Colonic mucosa (tissue), 4 donors: ENCODE measurements at regions not wholly inside any gene's neighbourhood (a gene's known extent, or its start where the extent isn't known, plus 50 kb on each side); places are given as distances from the start of the nearest gene placed in this dataset.

Experiments
- DNase-seq: peaks from one replicate; pipeline ENCODE4 v3.0.0-alpha.2; 2020
- H3K27ac ChIP-seq: fragments of 200-600 bp; one replicate; pipeline ENCODE4 v1.8.0; 2021
- H3K27me3 ChIP-seq: fragments of 200-600 bp; one replicate; pipeline ENCODE4 v1.8.0; 2021
- H3K36me3 ChIP-seq: fragments of 200-600 bp; one replicate; pipeline ENCODE4 v1.8.0; 2021
- H3K4me1 ChIP-seq: fragments of 200-600 bp; one replicate; pipeline ENCODE4 v1.8.0; 2021; ENCODE audit warnings: mild to moderate bottlenecking
- H3K4me3 ChIP-seq: fragments of 200-600 bp; one replicate; pipeline ENCODE4 v1.8.0; 2021
- H3K9ac ChIP-seq, 2 donors: one replicate each; pipeline ENCODE4 v1.7.0; 2013; ENCODE audit warnings: control low read depth in 2 of 2, low read depth in 2 of 2, low read length in 2 of 2
- H3K9me3 ChIP-seq: fragments of 200-600 bp; one replicate; pipeline ENCODE4 v1.8.0; 2021
- intact Hi-C: fragments of 100-400 bp; cut with DNase I; formaldehyde crosslinking; loops from one replicate; pipeline ENCODE4 v1.14.1; 2022
- TF ChIP-seq, protein P1 (sequence below): fragments of 200-600 bp; IDR thresholded peaks from one replicate; pipeline ENCODE4 v1.8.0; 2022; ENCODE audit warnings: antibody characterized with exemption, mild to moderate bottlenecking
- donor health status: healthy.
- donor health status: DM: no; HTN: no; CAD: no.
- donor health status: DM: no; HTN: no; CAD: no.

DNA sequence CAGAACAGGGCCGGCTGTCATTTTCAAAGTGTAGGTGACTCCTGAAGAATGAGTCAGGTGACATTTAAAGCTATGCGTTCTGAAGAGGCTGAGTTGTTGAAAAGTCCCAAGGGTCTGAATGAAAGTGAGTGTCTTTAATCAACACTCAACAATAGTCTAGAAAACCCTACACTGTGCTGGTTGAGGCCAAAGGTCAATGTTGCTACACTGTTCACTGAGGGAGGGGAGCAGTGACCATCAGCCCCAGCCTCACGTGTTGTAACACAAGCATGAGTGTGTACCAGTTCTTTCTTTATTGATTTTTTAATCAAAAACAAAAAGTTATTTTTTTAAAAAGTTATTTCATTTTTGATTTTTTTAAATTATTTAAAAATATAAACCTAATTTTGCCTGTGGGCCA is 418.8 kb upstream of the LRFN5 start:
- H3K9ac ChIP-seq: no peak overlapping the region

DNA sequence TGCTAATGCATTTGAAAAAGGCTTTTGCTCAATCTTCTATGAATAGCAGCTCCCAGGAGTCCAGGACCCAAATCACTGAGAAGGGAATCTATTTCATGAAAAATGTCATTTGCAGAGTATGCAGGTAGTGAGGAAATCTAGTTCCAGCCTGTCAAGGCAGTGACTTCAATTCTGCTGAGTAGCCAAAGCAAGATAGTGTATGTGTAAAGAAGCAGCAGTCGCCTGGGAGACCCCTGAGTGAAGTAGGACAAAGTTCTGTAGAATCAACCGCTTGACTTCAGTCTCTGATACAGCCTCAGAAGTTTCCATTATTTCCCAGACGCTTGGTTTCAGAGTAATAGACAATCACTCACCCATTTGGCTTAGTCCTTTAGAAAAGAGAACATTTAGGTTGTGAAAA is 435.6 kb upstream of the LRFN5 start:
- Histone ChIP-seq H3K4me1 (no peaks in the 10 kb centered on the region), H3K27me3 (no peaks in the 10 kb centered on the region), H3K36me3 (no peaks in the 10 kb centered on the region), H3K9ac (no peak overlapping the region), H3K9me3 (no peaks in the 10 kb centered on the region), H3K27ac (no peak overlapping the region), H3K4me3 (no peak overlapping the region)
- no peak for DNase-seq
- intact Hi-C loops: no loop called here
- TF ChIP-seq, protein P1, sequence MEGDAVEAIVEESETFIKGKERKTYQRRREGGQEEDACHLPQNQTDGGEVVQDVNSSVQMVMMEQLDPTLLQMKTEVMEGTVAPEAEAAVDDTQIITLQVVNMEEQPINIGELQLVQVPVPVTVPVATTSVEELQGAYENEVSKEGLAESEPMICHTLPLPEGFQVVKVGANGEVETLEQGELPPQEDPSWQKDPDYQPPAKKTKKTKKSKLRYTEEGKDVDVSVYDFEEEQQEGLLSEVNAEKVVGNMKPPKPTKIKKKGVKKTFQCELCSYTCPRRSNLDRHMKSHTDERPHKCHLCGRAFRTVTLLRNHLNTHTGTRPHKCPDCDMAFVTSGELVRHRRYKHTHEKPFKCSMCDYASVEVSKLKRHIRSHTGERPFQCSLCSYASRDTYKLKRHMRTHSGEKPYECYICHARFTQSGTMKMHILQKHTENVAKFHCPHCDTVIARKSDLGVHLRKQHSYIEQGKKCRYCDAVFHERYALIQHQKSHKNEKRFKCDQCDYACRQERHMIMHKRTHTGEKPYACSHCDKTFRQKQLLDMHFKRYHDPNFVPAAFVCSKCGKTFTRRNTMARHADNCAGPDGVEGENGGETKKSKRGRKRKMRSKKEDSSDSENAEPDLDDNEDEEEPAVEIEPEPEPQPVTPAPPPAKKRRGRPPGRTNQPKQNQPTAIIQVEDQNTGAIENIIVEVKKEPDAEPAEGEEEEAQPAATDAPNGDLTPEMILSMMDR: no peak

More for the DNA sequence above, 418.8 kb upstream of the LRFN5 start:
- intact Hi-C loops: no loop called here
- Histone ChIP-seq H3K27ac (no peak overlapping the region), H3K4me3 (no peak overlapping the region), H3K36me3 (no peaks in the 10 kb centered on the region), H3K4me1 (no peaks in the 10 kb centered on the region), H3K9me3 (no peaks in the 10 kb centered on the region), H3K27me3 (no peaks in the 10 kb centered on the region)
- DNase-seq: no peak
- TF ChIP-seq, protein P1: no peak

DNA sequence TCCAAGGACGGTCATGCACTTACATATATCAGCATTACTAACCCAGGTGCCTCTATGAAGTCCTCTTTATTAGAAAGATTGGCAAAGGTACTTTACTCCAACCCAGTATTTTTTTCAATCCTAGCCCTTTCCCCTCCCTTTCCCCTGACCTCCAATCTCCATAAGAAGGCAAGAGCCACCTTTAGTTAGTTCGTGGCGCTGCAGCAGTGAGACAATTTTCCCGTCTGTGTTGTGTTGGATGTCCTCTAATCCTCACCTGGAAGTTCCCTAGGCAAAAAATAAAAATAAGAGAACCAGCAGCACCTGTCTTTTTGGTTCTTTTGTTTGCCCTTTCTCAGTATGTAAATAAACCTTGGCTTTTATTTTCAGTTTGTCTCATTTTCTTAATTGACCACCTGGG is 439.6 kb upstream of the LRFN5 start:
- H3K36me3 ChIP-seq: no peaks in the 10 kb centered on the region
- no peak overlapping the region for H3K27ac ChIP-seq
- intact Hi-C loops: no loop called here
- DNase-seq: no peak
- H3K9ac ChIP-seq: no peak overlapping the region
- no peak overlapping the region for H3K4me3 ChIP-seq
- H3K27me3 ChIP-seq: no peaks in the 10 kb centered on the region
- no peaks in the 10 kb centered on the region for H3K4me1 ChIP-seq
- H3K9me3 ChIP-seq: no peaks in the 10 kb centered on the region
- TF ChIP-seq, protein P1: no peak

DNA sequence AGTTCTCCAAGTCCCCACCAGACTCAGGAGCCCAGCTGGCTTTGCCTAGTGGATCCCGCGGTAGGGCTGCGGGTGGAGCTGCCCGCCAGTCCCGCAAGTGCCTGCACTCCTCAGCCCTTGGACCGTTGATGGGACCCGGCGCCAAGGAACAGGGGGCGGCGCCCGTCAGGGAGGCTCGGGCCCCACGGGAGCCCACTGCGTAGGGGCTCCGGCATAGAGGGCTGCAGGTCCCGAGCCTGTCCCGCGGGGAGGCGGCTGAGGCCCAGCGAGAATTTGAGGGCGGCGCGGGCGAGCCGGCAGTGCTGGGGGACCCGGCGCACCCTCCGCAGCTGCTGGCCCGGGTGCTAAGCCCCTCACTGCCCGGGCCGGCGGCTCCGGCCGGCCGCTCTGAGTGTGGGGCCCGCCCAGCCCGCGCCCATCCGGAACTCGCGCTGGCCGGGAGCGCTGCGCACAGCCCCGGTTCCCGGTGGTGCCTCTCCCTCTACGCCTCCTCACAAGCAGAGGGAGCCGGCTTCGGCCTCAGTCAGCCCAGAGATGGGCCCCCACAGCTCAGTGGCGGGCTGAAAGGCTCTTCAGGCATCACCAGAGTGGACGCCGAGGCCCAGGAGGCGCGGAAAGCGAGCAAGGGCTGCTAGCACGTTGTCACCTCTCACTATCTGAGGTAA is 452.4 kb upstream of the LRFN5 start:
- Histone ChIP-seq H3K27me3 (no peaks in the 10 kb centered on the region), H3K27ac (no peak overlapping the region), H3K9me3 (no peaks in the 10 kb centered on the region), H3K4me1 (no peaks in the 10 kb centered on the region), H3K4me3 (no peak overlapping the region), H3K36me3 (no peaks in the 10 kb centered on the region), H3K9ac (no peak overlapping the region)
- TF ChIP-seq, protein P1: no peak
- intact Hi-C loops: no loop called here
- DNase-seq: no peak

DNA sequence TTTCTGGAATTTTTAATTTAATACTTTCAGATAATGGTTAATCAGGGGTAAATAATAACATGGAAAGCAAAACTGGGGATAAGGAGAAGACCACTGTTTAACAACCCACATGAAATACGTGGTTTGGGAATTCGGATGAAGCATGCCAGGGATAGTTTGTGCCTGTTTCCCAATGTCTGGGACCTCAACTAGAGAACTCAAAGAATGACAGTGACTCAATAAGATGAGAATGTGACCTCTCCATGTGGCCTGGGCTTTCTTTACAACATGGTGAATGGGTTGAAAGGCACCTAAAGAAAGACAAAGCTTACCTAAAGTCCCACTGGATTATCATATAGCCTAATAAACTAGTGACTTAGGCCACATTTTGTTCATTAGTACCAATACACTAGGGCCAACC is 460.3 kb upstream of the LRFN5 start:
- H3K36me3 ChIP-seq: no peaks in the 10 kb centered on the region
- intact Hi-C loops: no loop called here
- H3K9ac ChIP-seq: no peak overlapping the region
- no peak for DNase-seq
- H3K4me1 ChIP-seq: no peaks in the 10 kb centered on the region
- TF ChIP-seq, protein P1: no peak
- no peak overlapping the region for H3K4me3 ChIP-seq
- H3K27me3 ChIP-seq: no peaks in the 10 kb centered on the region
- H3K27ac ChIP-seq: no peak overlapping the region
- H3K9me3 ChIP-seq: no peaks in the 10 kb centered on the region
